DND-41 (cell line): ENCODE measurements at regions not wholly inside any gene's neighbourhood (a gene's known extent, or its start where the extent isn't known, plus 50 kb on each side); places are given as distances from the start of the nearest gene placed in this dataset.
A peak's percentile ranks its signal among the peaks of the same experiment; 100 is the strongest.
"Not testable (repeated sequence)": the region's sequence is repeated elsewhere in the genome, so short reads cannot be mapped to it uniquely, and the experiment has no call there.

Experiments
- ATAC-seq: fragments of 200-7000 bp; cut with Tn5 transposase; 3 replicates; pipeline ENCODE4 v1.9.1; 2021; ENCODE audit warnings: low read depth; ENCODE audit not compliant: insufficient read depth
- DNase-seq: peaks from one replicate; pipeline ENCODE4 v3.0.0-alpha.2; 2020
- H2AFZ ChIP-seq: 2 replicates; pipeline ENCODE4 v1.6.0; 2012; ENCODE audit warnings: low read depth, low read length
- H3K27ac ChIP-seq: 2 replicates; pipeline ENCODE4 v1.5.1; 2012; ENCODE audit warnings: low read length, inconsistent platforms
- H3K27me3 ChIP-seq: fragments of 200-600 bp; sonication (generic); 2 replicates; pipeline ENCODE4 v1.6.0; 2012; ENCODE audit warnings: low read length, mild to moderate bottlenecking, inconsistent platforms; ENCODE audit not compliant: insufficient read depth, poor library complexity
- H3K36me3 ChIP-seq: 2 replicates; pipeline ENCODE4 v1.5.1; 2012; ENCODE audit warnings: low read length, inconsistent platforms; ENCODE audit not compliant: insufficient read depth
- H3K4me1 ChIP-seq: 2 replicates; pipeline ENCODE4 v1.5.1; 2012; ENCODE audit warnings: mild to moderate bottlenecking, low read length; ENCODE audit not compliant: insufficient read depth
- H3K4me2 ChIP-seq: 2 replicates; pipeline ENCODE4 v1.6.0; 2012; ENCODE audit warnings: mild to moderate bottlenecking, moderate library complexity, low read length, inconsistent platforms; ENCODE audit not compliant: insufficient read depth
- H3K4me3 ChIP-seq, 2 experiments: fragments of 200-600 bp in 1 of 2; shearing (Covaris generic) in 1 of 2; 2 replicates each; pipeline ENCODE4 v1.5.1; 2012 to 2016; ENCODE audit warnings: inconsistent platforms in 2 of 2, low read length in 2 of 2, mild to moderate bottlenecking in 2 of 2, low read depth in 1 of 2, moderate library complexity in 1 of 2
- H3K79me2 ChIP-seq: 2 replicates; pipeline ENCODE4 v1.6.0; 2012; ENCODE audit warnings: low read length, inconsistent platforms; ENCODE audit not compliant: insufficient read depth
- H3K9ac ChIP-seq: 2 replicates; pipeline ENCODE4 v1.6.0; 2012; ENCODE audit warnings: low read depth, mild to moderate bottlenecking, inconsistent platforms, low read length, moderate library complexity
- H3K9me3 ChIP-seq: 2 replicates; pipeline ENCODE4 v1.5.1; 2012; ENCODE audit warnings: low read length, moderate library complexity, mild to moderate bottlenecking, inconsistent platforms; ENCODE audit not compliant: insufficient read depth, severe bottlenecking
- H4K20me1 ChIP-seq: 2 replicates; pipeline ENCODE4 v1.6.0; 2012; ENCODE audit warnings: low read length; ENCODE audit not compliant: insufficient read depth
- TF ChIP-seq, protein P1 (sequence below): IDR thresholded peaks from 2 replicates; pipeline ENCODE4 v1.5.1; 2012; ENCODE audit warnings: borderline replicate concordance, low read length, moderate library complexity, mild to moderate bottlenecking; ENCODE audit not compliant: poor library complexity, severe bottlenecking; ENCODE audit errors: extremely low read depth

GRCh38 chr15:21062619-21063163, 196.6 kb upstream of the POTEB2 start:
- not testable (repeated sequence) for H3K4me3 ChIP-seq, H3K79me2 ChIP-seq, H3K9me3 ChIP-seq, H3K36me3 ChIP-seq, H3K4me2 ChIP-seq, H3K27me3 ChIP-seq, H4K20me1 ChIP-seq, H3K27ac ChIP-seq, H3K9ac ChIP-seq, H3K4me1 ChIP-seq, H2AFZ ChIP-seq
- TF ChIP-seq, protein P1, sequence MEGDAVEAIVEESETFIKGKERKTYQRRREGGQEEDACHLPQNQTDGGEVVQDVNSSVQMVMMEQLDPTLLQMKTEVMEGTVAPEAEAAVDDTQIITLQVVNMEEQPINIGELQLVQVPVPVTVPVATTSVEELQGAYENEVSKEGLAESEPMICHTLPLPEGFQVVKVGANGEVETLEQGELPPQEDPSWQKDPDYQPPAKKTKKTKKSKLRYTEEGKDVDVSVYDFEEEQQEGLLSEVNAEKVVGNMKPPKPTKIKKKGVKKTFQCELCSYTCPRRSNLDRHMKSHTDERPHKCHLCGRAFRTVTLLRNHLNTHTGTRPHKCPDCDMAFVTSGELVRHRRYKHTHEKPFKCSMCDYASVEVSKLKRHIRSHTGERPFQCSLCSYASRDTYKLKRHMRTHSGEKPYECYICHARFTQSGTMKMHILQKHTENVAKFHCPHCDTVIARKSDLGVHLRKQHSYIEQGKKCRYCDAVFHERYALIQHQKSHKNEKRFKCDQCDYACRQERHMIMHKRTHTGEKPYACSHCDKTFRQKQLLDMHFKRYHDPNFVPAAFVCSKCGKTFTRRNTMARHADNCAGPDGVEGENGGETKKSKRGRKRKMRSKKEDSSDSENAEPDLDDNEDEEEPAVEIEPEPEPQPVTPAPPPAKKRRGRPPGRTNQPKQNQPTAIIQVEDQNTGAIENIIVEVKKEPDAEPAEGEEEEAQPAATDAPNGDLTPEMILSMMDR, result peak; percentile 19
- peak; percentile 64; the same call in 2 of the 3 replicates for ATAC-seq
- DNase-seq, result peak; percentile 21

DNA sequence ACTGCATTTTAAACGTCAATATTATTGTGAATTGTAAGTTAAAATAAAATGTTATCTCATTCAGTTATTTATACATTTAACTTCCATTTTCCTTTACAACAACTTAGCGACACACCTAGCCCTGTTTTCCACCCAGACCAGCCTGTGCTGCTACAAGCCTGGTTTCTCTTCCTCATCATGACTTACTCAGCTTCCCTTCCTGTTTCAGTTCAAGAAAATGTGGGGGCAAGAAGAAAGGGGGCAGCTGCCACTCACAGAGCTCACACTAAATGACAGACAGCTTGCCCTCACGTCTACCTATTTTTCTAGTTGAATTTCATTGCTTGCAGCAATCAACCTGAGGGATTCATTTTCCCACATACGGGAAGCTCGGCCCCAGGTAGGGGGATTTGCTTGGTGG, 185.8 kb upstream of the POTEB2 start:
- not testable (repeated sequence) for H3K4me3 ChIP-seq, H3K79me2 ChIP-seq, H3K4me1 ChIP-seq, DNase-seq, H3K36me3 ChIP-seq, H3K9me3 ChIP-seq, H4K20me1 ChIP-seq, H3K9ac ChIP-seq, ATAC-seq, H3K4me2 ChIP-seq, H3K27me3 ChIP-seq, H3K27ac ChIP-seq, H2AFZ ChIP-seq

- H3K9ac ChIP-seq, H3K27ac ChIP-seq: not testable (repeated sequence)
These were observed 165.6 kb upstream of the POTEB2 start for GRCh38 chr15:21031703-21032102.

DNA sequence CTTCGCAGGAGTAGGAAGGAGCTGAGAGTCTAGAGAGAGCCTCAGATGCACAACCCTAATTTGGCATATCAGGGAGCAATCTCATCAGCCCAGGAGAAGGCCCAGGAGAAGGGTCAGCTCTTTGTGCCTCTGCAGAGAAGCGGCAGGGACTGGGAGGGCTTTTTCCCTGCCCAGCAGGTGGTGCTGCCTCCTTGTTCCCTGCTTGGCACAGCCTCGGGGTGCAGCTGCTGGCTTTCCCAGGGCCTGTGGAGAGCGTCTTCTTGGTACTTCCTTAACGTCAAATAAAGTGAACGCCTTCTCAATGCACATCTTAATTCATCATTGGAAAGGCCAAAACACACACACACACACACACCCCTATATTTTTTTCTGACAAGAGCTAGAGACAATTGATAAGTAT, 162.9 kb upstream of the POTEB2 start:
- not testable (repeated sequence) for H3K79me2 ChIP-seq, H3K36me3 ChIP-seq
- ATAC-seq, result peak; percentile 56; the same call in 2 of the 3 replicates

More at GRCh38 chr15:21031703-21032102, 165.6 kb upstream of the POTEB2 start:
- not testable (repeated sequence) for H3K27me3 ChIP-seq, DNase-seq, H3K4me2 ChIP-seq, H3K36me3 ChIP-seq, H3K4me3 ChIP-seq, H2AFZ ChIP-seq, H3K4me1 ChIP-seq, H3K79me2 ChIP-seq, H4K20me1 ChIP-seq, ATAC-seq, H3K9me3 ChIP-seq

GRCh38 chr15:21027942-21028341, 161.8 kb upstream of the POTEB2 start:
- H3K9me3 ChIP-seq, H4K20me1 ChIP-seq, H2AFZ ChIP-seq, H3K36me3 ChIP-seq, H3K4me2 ChIP-seq, H3K9ac ChIP-seq, H3K4me3 ChIP-seq, H3K4me1 ChIP-seq, H3K27me3 ChIP-seq, H3K79me2 ChIP-seq: not testable (repeated sequence)
- ATAC-seq, result peak; percentile 85
- DNase-seq, result peak; percentile 56
- peak overlapping the region; percentile 65 for H3K27ac ChIP-seq

More for the DNA sequence above, 162.9 kb upstream of the POTEB2 start:
- not testable (repeated sequence) for DNase-seq, H4K20me1 ChIP-seq, H3K4me3 ChIP-seq, H3K27me3 ChIP-seq, H3K9me3 ChIP-seq, H3K9ac ChIP-seq, H3K4me2 ChIP-seq, H3K4me1 ChIP-seq, H2AFZ ChIP-seq
- peak overlapping the region; percentile 63; the same call in 1 of the 2 replicates for H3K27ac ChIP-seq

GRCh38 chr15:21026848-21027247, 160.7 kb upstream of the POTEB2 start:
- not testable (repeated sequence) for H4K20me1 ChIP-seq, H3K4me1 ChIP-seq, H3K4me2 ChIP-seq, H3K79me2 ChIP-seq, ATAC-seq, H2AFZ ChIP-seq, H3K27ac ChIP-seq, H3K9me3 ChIP-seq, DNase-seq, H3K36me3 ChIP-seq, H3K4me3 ChIP-seq, H3K9ac ChIP-seq, H3K27me3 ChIP-seq

- not testable (repeated sequence) for H3K27ac ChIP-seq, H3K36me3 ChIP-seq, ATAC-seq, H3K4me1 ChIP-seq, H3K79me2 ChIP-seq, H3K9ac ChIP-seq, H3K4me3 ChIP-seq, H3K9me3 ChIP-seq, H2AFZ ChIP-seq, H3K27me3 ChIP-seq, H4K20me1 ChIP-seq, H3K4me2 ChIP-seq, DNase-seq
These were observed 158.3 kb upstream of the POTEB2 start for GRCh38 chr15:21024235-21024987.
